Skeletal muscle tissue (tissue), 3 donors: ENCODE measurements at regions not wholly inside any gene's neighbourhood (a gene's known extent, or its start where the extent isn't known, plus 50 kb on each side); places are given as distances from the start of the nearest gene placed in this dataset.

Experiments used
- H3K27ac ChIP-seq: one replicate; pipeline ENCODE4 v1.7.0; 2013; ENCODE audit warnings: mild to moderate bottlenecking, low read depth, low read length, inconsistent platforms
- H3K27me3 ChIP-seq, 3 donors: one replicate each; pipeline ENCODE4 v1.7.0; 2013; ENCODE audit warnings: low read length in 3 of 3; ENCODE audit not compliant: control insufficient read depth in 3 of 3, insufficient read depth in 3 of 3
- H3K36me3 ChIP-seq, 3 donors: one replicate each; pipeline ENCODE4 v1.7.0; 2013; ENCODE audit warnings: low read length in 3 of 3; ENCODE audit not compliant: control insufficient read depth in 3 of 3, insufficient read depth in 3 of 3
- H3K4me1 ChIP-seq, 3 donors: one replicate each; pipeline ENCODE4 v1.7.0; 2013; ENCODE audit warnings: low read length in 3 of 3, mild to moderate bottlenecking in 3 of 3; ENCODE audit not compliant: control insufficient read depth in 3 of 3, insufficient read depth in 3 of 3
- H3K4me3 ChIP-seq, 3 donors: one replicate each; pipeline ENCODE4 v1.7.0; 2013; ENCODE audit warnings: low read length in 3 of 3
- H3K9ac ChIP-seq, 3 donors: one replicate each; pipeline ENCODE4 v1.7.0; 2013; ENCODE audit warnings: low read length in 3 of 3, mild to moderate bottlenecking in 3 of 3, moderate library complexity in 2 of 3, low read depth in 1 of 3
- H3K9me3 ChIP-seq, 3 donors: one replicate each; pipeline ENCODE4 v1.7.0; 2013; ENCODE audit warnings: low read length in 3 of 3; ENCODE audit not compliant: control insufficient read depth in 3 of 3
- donor health status: Osteomylitis.

DNA sequence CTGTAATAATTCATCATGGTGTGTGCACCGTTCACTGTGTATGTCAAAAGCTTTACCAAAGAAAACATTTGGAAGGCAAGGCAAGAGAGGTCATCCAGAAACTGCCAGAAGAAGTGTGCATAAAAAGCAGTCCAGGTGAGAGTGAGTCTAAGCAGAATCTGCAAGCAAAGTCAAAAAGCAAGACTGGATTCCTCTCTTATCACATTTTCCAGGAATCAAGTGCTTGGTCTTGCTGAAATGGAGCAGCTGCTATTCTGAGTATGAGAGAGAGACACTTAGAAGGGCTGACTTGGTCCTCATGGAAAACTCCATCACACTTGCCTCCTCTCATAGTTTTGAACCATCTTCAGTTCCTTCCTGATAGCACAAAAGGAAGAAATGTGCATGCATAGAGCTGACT, 231.3 kb downstream of the ANAPC1 start:
- Histone ChIP-seq H3K27ac (no peak overlapping the region), H3K4me3 (no peak overlapping the region), H3K9ac (no peak overlapping the region), H3K4me1 (no peaks in the 10 kb centered on the region), H3K36me3 (no peaks in the 10 kb centered on the region), H3K9me3 (no peaks in the 10 kb centered on the region), H3K27me3 (no peaks in the 10 kb centered on the region)

DNA sequence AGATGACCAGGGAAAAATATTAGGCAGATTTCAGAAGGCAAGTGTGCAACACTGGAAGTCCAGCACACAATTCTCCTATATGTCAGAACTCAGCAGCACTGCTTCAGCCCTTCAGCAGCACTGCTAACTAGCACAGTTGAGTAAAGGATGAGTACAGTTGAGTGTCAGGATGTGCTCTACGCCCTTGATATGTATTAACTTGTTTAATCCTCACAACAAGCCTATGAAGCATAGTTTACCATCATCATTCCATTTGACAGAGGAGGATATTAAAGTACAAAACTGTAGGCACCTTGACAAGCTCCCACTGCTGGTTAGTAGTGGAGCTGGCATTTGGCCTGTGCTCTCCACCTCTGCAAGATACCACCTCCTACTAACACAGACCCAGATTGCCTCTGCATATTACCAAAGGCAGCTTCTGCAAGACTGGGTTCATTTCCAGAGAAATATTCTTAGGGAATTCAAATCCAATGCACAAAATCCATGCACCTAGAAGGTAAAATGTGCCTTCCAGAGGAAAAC, 230.8 kb downstream of the ANAPC1 start:
- no peaks in the 10 kb centered on the region for H3K4me1 ChIP-seq

DNA sequence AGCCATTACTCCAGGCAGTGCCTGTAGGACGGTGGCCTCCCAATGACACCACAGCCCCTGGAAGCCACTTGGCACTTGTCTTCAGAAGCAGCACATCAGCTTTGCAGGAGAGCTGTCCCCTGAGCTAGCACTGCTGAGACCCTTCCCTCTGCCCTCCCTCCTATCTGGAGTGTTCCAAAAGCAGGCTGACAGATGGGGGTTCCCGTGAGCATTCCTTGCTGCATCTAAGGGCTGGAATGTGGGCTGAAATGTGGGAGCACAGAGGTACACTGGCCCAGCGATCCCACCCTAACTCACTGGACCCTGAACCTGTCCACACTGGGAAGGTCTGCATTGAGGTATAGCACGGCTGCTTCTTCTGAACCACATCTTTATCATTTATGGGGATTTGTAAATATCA, 230.1 kb downstream of the ANAPC1 start:
- Histone ChIP-seq H3K9me3 (no peaks in the 10 kb centered on the region), H3K36me3 (no peaks in the 10 kb centered on the region), H3K4me1 (peaks cover 0 to under 1% (median under 1%) of the 10 kb centered on the region in 3 donors), H3K4me3 (no peak overlapping the region), H3K9ac (no peak overlapping the region), H3K27ac (no peak overlapping the region), H3K27me3 (no peaks in the 10 kb centered on the region)

More for the DNA sequence above, 230.8 kb downstream of the ANAPC1 start:
- Histone ChIP-seq H3K9ac (no peak overlapping the region), H3K36me3 (no peaks in the 10 kb centered on the region), H3K9me3 (no peaks in the 10 kb centered on the region), H3K4me3 (no peak overlapping the region), H3K27ac (no peak overlapping the region), H3K27me3 (no peaks in the 10 kb centered on the region)

DNA sequence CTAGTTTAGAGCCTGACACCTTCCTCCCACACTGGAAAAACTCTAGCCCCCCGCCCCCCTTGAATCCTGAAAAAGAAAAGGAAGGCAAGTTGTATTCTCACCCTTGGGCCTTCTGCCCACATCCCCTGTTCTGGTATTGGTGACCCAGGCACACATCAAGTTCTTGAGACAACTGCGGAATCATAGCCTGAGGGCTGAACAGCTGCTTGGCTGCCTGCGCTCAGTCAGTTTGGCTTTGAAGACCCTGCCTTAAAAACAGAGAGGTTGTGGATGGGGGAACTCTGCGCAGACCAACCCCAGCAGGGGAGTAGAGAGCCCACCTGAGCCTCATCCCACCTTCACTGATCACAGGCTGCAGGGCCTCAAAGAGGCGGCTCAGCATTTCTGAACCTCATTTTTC, 229.2 kb downstream of the ANAPC1 start:
- Histone ChIP-seq H3K27me3 (no peaks in the 10 kb centered on the region), H3K9me3 (no peaks in the 10 kb centered on the region), H3K36me3 (no peaks in the 10 kb centered on the region), H3K27ac (no peak overlapping the region), H3K4me1 (peaks cover 5 to 10% (median 7%) of the 10 kb centered on the region in 3 donors), H3K9ac (no peak overlapping the region), H3K4me3 (no peak overlapping the region)

DNA sequence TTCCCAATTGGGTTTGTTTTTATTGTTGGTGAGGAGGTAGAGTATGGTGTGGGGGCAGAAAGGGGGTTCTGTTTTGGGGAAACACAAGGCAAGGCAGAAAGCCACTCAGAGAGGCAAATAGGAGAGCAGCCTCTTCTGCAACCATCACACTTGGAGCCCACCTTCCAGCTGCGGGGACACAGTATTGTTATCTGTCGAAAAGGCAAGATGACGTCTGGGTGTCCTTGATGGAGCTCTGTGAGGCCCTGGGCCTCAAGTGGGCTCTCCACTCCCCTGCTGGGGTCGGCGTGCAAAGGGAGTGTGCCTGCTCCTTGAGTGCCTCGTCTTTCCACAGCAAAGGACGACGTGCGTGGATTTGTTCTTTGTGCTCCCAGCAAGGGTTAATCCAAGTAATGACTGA, 227.6 kb downstream of the ANAPC1 start:
- Histone ChIP-seq H3K4me3 (no peak overlapping the region), H3K36me3 (no peaks in the 10 kb centered on the region), H3K27ac (no peak overlapping the region), H3K27me3 (no peaks in the 10 kb centered on the region), H3K9ac (no peak overlapping the region), H3K4me1 (peaks cover 5 to 14% (median 10%) of the 10 kb centered on the region in 3 donors), H3K9me3 (no peaks in the 10 kb centered on the region)

DNA sequence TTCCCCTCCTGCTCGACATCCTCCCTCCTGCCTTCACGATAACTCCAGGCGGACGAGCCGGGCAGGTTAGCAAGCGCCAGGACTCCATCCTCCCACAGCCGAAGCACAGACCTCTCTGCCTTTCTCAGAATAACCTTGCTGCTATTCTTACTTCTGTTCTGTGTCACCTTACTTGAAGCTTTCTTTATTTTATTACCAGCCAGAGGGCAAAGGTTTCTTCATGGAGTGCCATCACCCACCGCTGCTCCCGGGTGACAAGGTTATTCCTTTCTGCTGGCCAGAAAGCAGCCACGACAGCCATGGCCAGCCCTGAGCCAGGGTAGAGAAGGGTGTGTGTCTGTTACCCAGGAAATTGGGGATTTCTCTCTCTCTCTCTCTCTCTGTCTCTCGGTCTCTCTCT, 227.1 kb downstream of the ANAPC1 start:
- no peaks in the 10 kb centered on the region for H3K27me3 ChIP-seq
- H3K4me1 ChIP-seq = peaks cover 5 to 14% (median 12%) of the 10 kb centered on the region in 3 donors
- no peaks in the 10 kb centered on the region for H3K36me3 ChIP-seq
- H3K9ac ChIP-seq = no peak overlapping the region
- H3K9me3 ChIP-seq = no peaks in the 10 kb centered on the region
- H3K27ac ChIP-seq = no peak overlapping the region
- no peak overlapping the region for H3K4me3 ChIP-seq

DNA sequence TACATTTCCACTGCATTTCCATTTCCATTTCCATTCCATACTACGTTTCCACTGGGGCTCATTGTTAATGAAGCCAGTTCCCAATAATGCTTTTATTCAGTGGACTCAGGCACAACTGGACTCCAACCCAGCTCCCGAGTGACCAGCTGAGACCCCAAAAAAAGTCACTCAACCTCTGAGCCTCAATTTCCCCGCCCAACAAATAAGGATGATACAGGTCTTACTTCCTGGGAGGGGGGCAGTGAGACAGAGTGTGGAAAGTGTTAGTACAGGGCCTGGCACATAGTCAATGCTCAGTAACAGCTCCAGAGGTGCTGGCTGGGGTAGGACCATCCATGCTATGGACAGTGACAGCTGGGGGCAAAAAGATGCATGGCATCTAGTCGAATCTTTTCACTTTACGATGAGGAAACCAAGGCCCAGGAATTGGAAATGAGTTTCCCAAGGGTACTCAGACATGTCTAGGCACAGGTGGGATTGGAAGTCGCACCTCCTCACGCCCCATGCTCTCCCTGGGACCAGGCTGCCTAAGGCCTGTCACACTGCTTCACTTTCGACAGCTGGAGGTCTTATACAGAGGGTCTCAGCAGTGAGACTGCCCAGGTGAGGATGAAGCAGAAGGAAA, 226.5 kb downstream of the ANAPC1 start:
- no peaks in the 10 kb centered on the region for H3K9me3 ChIP-seq
- H3K36me3 ChIP-seq = no peaks in the 10 kb centered on the region
- no peak overlapping the region for H3K9ac ChIP-seq

DNA sequence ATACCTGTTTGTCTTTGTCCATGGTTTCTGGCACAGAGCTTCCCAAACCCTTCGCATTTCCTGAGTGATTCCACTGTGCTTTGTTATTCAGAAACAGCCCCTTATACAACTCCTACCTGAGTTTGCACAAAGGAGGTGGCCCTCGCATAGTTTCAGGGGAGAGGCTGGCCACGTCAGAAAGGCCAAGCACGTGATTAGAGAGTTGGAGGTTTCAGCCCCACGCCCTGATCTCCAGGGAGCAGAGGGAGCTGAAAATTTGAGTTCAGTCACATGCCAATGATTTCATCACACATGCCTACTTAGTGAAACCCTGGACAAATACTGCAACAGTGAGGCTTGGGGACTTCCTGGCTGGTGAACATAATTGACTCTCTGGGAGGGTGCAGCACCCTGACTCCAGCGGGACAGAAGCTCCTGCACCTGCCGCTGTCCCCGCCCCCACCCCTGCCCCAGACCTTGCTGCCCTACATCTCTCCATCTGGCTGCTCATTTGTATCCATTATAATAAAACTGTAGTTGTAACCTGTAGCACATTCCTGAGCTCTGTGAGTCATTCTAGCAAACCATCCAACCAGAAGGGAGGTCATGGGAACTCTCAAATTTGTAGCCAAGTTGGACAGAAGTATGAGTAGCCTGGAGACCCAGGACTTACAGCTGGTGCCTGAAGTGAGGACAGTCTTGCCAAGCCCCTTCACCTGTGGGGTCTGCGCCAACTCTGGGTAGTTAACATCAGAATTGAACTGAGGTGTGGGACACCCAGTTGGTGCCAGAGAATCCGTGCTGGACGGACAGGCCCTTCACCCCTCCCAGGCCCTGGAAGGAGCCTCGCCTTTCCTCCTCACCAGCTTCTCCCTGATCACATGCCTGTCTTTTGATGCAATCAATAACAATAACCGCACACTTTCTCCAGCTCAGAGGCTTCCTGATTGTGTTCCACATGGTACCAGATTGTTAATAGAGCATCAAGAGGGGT, 224.3 kb downstream of the ANAPC1 start:
- Histone ChIP-seq H3K9ac (no peak overlapping the region), H3K9me3 (no peaks in the 10 kb centered on the region), H3K4me3 (no peak overlapping the region), H3K4me1 (peaks cover 14 to 23% (median 19%) of the 10 kb centered on the region in 3 donors), H3K27ac (peak overlapping the region; percentile 25), H3K27me3 (no peaks in the 10 kb centered on the region), H3K36me3 (no peaks in the 10 kb centered on the region)

More for the DNA sequence above, 226.5 kb downstream of the ANAPC1 start:
- no peak overlapping the region for H3K4me3 ChIP-seq
- no peak overlapping the region for H3K27ac ChIP-seq
- H3K4me1 ChIP-seq = peaks cover 6 to 14% (median 12%) of the 10 kb centered on the region in 3 donors
- no peaks in the 10 kb centered on the region for H3K27me3 ChIP-seq

DNA sequence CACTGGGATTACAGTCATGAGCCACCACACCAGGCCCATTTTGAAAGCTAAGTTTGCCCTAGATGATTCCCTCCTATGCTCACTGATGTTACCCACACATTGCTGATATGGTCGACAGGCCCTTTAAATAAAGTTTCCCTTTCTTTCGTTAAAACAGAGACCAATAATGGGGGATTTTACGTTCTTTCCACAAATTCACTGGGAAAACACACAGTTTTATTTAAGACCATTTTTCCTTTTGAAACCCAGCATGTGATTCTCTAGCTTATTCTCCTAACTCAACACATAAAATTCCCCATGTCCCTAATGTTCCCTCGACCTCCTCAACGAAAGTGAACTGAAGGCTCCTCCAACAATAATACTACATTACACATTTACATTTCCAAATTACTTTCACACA, 223.2 kb downstream of the ANAPC1 start:
- Histone ChIP-seq H3K27ac (no peak overlapping the region), H3K4me3 (no peak overlapping the region), H3K9me3 (no peaks in the 10 kb centered on the region), H3K27me3 (no peaks in the 10 kb centered on the region), H3K36me3 (no peaks in the 10 kb centered on the region), H3K4me1 (peaks cover 14 to 23% (median 19%) of the 10 kb centered on the region in 3 donors), H3K9ac (no peak overlapping the region)
